ENCODE measurements at regions not wholly inside any gene's neighbourhood (a gene's known extent, or its start where the extent isn't known, plus 50 kb on each side); places are given as distances from the start of the nearest gene placed in this dataset.

DNA sequence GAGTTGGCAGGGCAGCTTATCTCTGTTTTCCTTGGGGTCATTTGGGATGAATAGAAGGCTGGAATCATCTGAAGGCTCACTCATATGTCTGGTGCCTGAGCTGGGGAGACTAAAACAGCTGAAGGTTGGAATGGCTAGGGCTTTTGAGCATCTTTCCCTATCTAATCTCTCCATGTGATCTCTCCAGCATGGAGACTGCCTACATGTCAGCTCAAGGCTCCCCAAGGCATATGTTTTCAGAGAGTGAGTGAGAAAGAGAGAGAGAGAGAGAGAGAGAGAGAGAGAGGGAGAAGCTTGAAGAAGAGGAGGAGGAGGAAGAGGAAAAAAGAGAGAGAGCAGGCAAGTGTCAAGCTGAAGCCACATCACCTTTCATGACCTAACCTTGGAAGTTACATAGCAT, 143.4 kb downstream of the EBLN2 start:
- no peak overlapping the region for H3K4me3 ChIP-seq (ENCODE audit: low read depth, low read length)
- TF ChIP-seq MYC (IDR thresholded peaks at IDR 0.05; ENCODE audit: low read depth, low read length) (no peak), POLR2A (IDR thresholded peaks at IDR 0.05; ENCODE audit: extremely low read depth, insufficient read length) (no peak)
- TF ChIP-seq, protein P1, sequence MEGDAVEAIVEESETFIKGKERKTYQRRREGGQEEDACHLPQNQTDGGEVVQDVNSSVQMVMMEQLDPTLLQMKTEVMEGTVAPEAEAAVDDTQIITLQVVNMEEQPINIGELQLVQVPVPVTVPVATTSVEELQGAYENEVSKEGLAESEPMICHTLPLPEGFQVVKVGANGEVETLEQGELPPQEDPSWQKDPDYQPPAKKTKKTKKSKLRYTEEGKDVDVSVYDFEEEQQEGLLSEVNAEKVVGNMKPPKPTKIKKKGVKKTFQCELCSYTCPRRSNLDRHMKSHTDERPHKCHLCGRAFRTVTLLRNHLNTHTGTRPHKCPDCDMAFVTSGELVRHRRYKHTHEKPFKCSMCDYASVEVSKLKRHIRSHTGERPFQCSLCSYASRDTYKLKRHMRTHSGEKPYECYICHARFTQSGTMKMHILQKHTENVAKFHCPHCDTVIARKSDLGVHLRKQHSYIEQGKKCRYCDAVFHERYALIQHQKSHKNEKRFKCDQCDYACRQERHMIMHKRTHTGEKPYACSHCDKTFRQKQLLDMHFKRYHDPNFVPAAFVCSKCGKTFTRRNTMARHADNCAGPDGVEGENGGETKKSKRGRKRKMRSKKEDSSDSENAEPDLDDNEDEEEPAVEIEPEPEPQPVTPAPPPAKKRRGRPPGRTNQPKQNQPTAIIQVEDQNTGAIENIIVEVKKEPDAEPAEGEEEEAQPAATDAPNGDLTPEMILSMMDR (IDR thresholded peaks at IDR 0.05; ENCODE audit: low read depth, low read length), result no peak
- TF ChIP-seq, protein P2, sequence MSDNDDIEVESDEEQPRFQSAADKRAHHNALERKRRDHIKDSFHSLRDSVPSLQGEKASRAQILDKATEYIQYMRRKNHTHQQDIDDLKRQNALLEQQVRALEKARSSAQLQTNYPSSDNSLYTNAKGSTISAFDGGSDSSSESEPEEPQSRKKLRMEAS (IDR thresholded peaks at IDR 0.05; ENCODE audit: low read depth, low read length), result no peak

DNA sequence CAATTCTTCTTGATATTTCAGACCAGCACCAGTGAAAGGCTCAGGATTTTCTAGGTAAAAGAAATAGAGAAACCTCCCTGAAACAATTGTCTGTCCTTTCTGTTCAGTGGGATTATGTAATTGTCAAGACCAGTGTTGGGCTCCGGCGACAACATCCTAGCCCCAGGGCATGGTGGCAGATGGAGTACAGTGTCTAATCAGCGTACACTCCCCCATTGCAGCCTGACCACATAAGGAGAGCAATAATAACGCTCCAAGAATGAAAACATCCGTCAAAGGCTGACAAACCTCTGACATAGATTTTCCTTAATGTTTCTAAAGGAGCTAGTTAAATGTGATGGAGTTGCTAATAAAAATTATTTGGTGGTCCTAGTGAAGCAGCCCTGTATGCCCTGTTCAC, 144.6 kb downstream of the EBLN2 start:
- DNase-seq (ENCODE audit: low read depth), result no peak
- no peak overlapping the region for H3K4me3 ChIP-seq (ENCODE audit: low read depth, low read length)
- TF ChIP-seq, protein P1 (IDR thresholded peaks at IDR 0.05; ENCODE audit: low read depth, low read length), result no peak
- TF ChIP-seq, protein P2 (IDR thresholded peaks at IDR 0.05; ENCODE audit: low read depth, low read length), result no peak
- TF ChIP-seq MYC (IDR thresholded peaks at IDR 0.05; ENCODE audit: low read depth, low read length), result no peak
- TF ChIP-seq POLR2A (IDR thresholded peaks at IDR 0.05; ENCODE audit: extremely low read depth, insufficient read length), result no peak

More for the DNA sequence above, 143.4 kb downstream of the EBLN2 start:
- no peak for DNase-seq (ENCODE audit: low read depth)

DNA sequence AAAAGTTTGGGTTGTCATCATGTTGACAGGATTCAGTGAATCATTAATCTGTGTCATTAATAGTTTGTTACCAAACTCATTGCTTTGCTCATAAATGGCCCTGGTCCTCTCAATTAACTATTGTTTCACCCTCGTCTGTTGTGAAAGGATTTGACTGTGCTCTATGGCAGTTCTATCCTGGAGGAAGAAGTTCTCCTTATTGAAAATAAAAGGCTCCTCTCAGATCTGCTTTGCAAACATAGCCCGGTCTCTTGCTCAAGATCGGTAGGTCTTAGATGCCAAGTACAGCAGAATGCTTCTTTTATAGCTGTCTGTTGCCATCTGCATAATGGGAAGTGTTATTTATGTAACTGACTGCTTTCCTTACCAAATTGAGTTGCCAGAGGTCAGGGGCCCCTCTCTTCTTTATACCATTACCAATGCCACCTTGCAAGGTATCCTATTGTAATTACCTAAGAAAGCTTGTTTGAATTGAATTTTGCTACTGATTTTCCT, 146.5 kb downstream of the EBLN2 start:
- DNase-seq (ENCODE audit: low read depth), result no peak
- no peak for TF ChIP-seq POLR2A (IDR thresholded peaks at IDR 0.05; ENCODE audit: extremely low read depth, insufficient read length)
- TF ChIP-seq MYC (IDR thresholded peaks at IDR 0.05; ENCODE audit: low read depth, low read length), result no peak
- TF ChIP-seq, protein P2 (IDR thresholded peaks at IDR 0.05; ENCODE audit: low read depth, low read length), result no peak
- TF ChIP-seq, protein P1 (IDR thresholded peaks at IDR 0.05; ENCODE audit: low read depth, low read length), result no peak
- no peak overlapping the region for H3K4me3 ChIP-seq (ENCODE audit: low read depth, low read length)

DNA sequence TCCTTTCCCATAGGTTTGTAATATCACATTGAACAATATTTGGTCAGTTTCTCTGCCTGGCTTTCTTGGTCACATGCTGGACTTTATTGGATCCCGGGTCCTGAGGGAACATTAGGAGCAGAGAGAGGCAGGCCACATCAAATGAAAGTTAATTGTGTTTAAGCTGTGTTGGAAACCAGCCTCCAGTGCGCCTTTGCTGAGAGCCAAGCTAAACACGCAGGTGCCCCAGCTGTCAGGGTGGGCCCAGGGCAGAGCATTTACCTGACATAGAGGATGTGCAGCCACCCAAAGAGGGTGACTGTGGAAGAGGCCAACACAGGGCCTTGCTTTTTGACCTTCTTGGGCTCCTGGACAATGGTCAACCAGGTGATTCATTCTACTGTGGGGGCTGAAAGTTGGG, 149.3 kb downstream of the EBLN2 start:
- no peak overlapping the region for H3K4me3 ChIP-seq (ENCODE audit: low read depth, low read length)
- no peak for DNase-seq (ENCODE audit: low read depth)
- TF ChIP-seq MYC (IDR thresholded peaks at IDR 0.05; ENCODE audit: low read depth, low read length) (no peak), POLR2A (IDR thresholded peaks at IDR 0.05; ENCODE audit: extremely low read depth, insufficient read length) (no peak)
- TF ChIP-seq, protein P2 (IDR thresholded peaks at IDR 0.05; ENCODE audit: low read depth, low read length), result no peak
- TF ChIP-seq, protein P1 (IDR thresholded peaks at IDR 0.05; ENCODE audit: low read depth, low read length), result no peak

DNA sequence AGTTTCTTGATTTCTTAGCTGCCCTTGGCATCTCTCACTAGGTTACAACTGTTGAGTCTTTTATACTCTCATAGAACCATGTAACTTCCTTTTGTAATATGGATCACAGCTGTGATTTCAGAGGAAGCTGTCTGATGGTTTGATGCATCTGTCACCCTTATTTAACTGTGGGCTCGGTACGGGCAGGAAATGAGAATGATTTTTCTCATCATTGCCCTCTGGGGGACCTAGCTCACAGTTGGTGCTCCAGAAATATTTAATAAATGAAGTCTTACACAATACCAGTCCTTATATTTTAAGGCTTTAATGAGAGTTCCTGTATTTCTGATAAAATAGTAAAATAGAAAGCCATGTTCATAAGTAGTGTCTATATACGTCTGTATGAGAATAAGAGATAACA, 151.2 kb downstream of the EBLN2 start:
- H3K4me3 ChIP-seq (ENCODE audit: low read depth, low read length), result no peak overlapping the region
- no peak for DNase-seq (ENCODE audit: low read depth)
- TF ChIP-seq, protein P2 (IDR thresholded peaks at IDR 0.05; ENCODE audit: low read depth, low read length), result no peak
- TF ChIP-seq MYC (IDR thresholded peaks at IDR 0.05; ENCODE audit: low read depth, low read length), result no peak

DNA sequence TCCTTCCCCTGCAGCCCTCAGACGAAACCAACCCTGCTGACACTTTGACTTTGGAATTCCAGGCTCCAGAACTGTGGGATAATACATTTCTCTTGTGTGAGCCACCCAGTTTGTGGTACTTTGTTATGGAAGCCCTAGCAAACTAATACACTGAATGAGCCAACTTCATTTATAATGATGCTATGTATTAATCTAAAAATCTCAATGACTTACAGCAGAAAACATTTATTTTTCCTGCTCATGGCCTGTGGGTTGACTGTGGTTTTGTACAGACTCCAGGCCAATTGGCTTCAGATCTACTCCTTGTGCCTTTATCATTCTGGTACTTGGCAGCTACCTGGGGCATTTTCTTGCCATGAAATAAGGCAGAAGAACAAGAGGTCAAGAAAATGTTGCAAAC, 152.4 kb downstream of the EBLN2 start:
- no peak overlapping the region for H3K4me3 ChIP-seq (ENCODE audit: low read depth, low read length)
- no peak for DNase-seq (ENCODE audit: low read depth)
- TF ChIP-seq, protein P1 (IDR thresholded peaks at IDR 0.05; ENCODE audit: low read depth, low read length), result no peak
- no peak for TF ChIP-seq POLR2A (IDR thresholded peaks at IDR 0.05; ENCODE audit: extremely low read depth, insufficient read length)

All from NB4 (cell line).